ENCODE measurements at regions not wholly inside any gene's neighbourhood (a gene's known extent, or its start where the extent isn't known, plus 50 kb on each side); places are given as distances from the start of the nearest gene placed in this dataset.

- DNase-seq (ENCODE audit: low spot score): peak; percentile 54
Measured at GRCh38 chr2:236317938-236318396, 53.8 kb upstream of the ASB18 start.

GRCh38 chr2:236318401-236318800 is 54.2 kb upstream of the ASB18 start:
- DNase-seq (ENCODE audit: low spot score): no peak

GRCh38 chr2:236319036-236319435 is 54.8 kb upstream of the ASB18 start:
- DNase-seq (ENCODE audit: low spot score): no peak

GRCh38 chr2:236321415-236321814 is 57.2 kb upstream of the ASB18 start:
- no peak for DNase-seq (ENCODE audit: low spot score)

GRCh38 chr2:236333417-236334121 is 69.4 kb upstream of the ASB18 start:
- no peak for DNase-seq (ENCODE audit: low spot score)

GRCh38 chr2:236334122-236334876 is 70.1 kb upstream of the ASB18 start:
- DNase-seq (ENCODE audit: low spot score): no peak

- no peak for DNase-seq (ENCODE audit: low spot score)
Measured at GRCh38 chr2:236335696-236336574, 71.7 kb upstream of the ASB18 start.

GRCh38 chr2:236336575-236337464 is 72.6 kb upstream of the ASB18 start:
- DNase-seq (ENCODE audit: low spot score): no peak

- DNase-seq (ENCODE audit: low spot score): no peak
Measured at GRCh38 chr2:236337465-236338325, 73.5 kb upstream of the ASB18 start.

- no peak for DNase-seq (ENCODE audit: low spot score)
Measured at GRCh38 chr2:236338495-236339184, 74.4 kb upstream of the ASB18 start.

- DNase-seq (ENCODE audit: low spot score): no peak
Measured at GRCh38 chr2:236340251-236340650, 76.0 kb upstream of the ASB18 start.

- DNase-seq (ENCODE audit: low spot score): no peak
Measured at GRCh38 chr2:236341067-236341466, 76.9 kb upstream of the ASB18 start.

GRCh38 chr2:236341721-236342120 is 77.5 kb upstream of the ASB18 start:
- DNase-seq (ENCODE audit: low spot score): no peak

GRCh38 chr2:236342507-236342906 is 78.3 kb upstream of the ASB18 start:
- DNase-seq (ENCODE audit: low spot score): no peak

- DNase-seq (ENCODE audit: low spot score): no peak
Measured at GRCh38 chr2:236342951-236343350, 78.7 kb upstream of the ASB18 start.

GRCh38 chr2:236343400-236344161 is 79.4 kb upstream of the ASB18 start:
- peak; percentile 76 for DNase-seq (ENCODE audit: low spot score)

GRCh38 chr2:236344446-236344845 is 80.2 kb upstream of the ASB18 start:
- DNase-seq (ENCODE audit: low spot score): no peak

- no peak for DNase-seq (ENCODE audit: low spot score)
Measured at GRCh38 chr2:236345081-236345714, 81.0 kb upstream of the ASB18 start.

All from HT-29 (cell line).